Esophagus muscularis mucosa (tissue), 4 donors: ENCODE measurements at regions not wholly inside any gene's neighbourhood (a gene's known extent, or its start where the extent isn't known, plus 50 kb on each side); places are given as distances from the start of the nearest gene placed in this dataset.

Source experiments
- DNase-seq: peaks from one replicate; pipeline ENCODE4 v3.0.0-alpha.2; 2017; ENCODE audit errors: extremely low spot score
- H3K27ac ChIP-seq, 4 donors: fragments of 200-600 bp; sonication (generic); replicated peaks in 1 of 4; 1 replicate in 3 of 4; 2 replicates in 1 of 4; pipeline ENCODE4 v1.5.1; 2016 to 2019; ENCODE audit warnings: mild to moderate bottlenecking in 1 of 4
- H3K27me3 ChIP-seq, 4 donors: fragments of 200-600 bp; sonication (generic); one replicate each; pipeline versions ENCODE4 v1.5.1 to v1.6.0; 2016 to 2019
- H3K36me3 ChIP-seq, 4 donors: fragments of 200-600 bp; sonication (generic); one replicate each; pipeline ENCODE4 v1.5.1; 2016 to 2019
- H3K4me1 ChIP-seq, 4 donors: fragments of 200-600 bp; sonication (generic); one replicate each; pipeline ENCODE4 v1.5.1; 2016 to 2019
- H3K4me3 ChIP-seq, 4 donors: fragments of 200-600 bp; sonication (generic); 1 replicate in 2 of 4; 2 replicates in 2 of 4; pipeline ENCODE4 v1.5.1; 2016 to 2019; ENCODE audit warnings: mild to moderate bottlenecking in 4 of 4, moderate library complexity in 1 of 4
- H3K9me3 ChIP-seq, 4 donors: fragments of 200-600 bp; sonication (generic); 1 replicate in 3 of 4; 2 replicates in 1 of 4; pipeline ENCODE4 v1.5.1; 2016 to 2019
- CTCF ChIP-seq, 3 experiments: fragments of 200-600 bp in 2 of 3; fragments of 450-650 bp in 1 of 3; sonication (generic) in 2 of 3; IDR thresholded peaks; one replicate each; pipeline ENCODE4 v1.5.1; 2017 to 2019; ENCODE audit warnings: antibody characterized with exemption in 3 of 3, mild to moderate bottlenecking in 2 of 3, moderate library complexity in 1 of 3
- EP300 ChIP-seq: sonication (generic); formaldehyde crosslinking; IDR thresholded peaks from one replicate; pipeline ENCODE4 v1.6.1; 2017; ENCODE audit warnings: antibody characterized with exemption
- POLR2A ChIP-seq: fragments of 450-650 bp; IDR thresholded peaks from one replicate; pipeline ENCODE4 v1.6.1; 2017; ENCODE audit warnings: antibody characterized with exemption, moderate library complexity, mild to moderate bottlenecking, low read depth
- POLR2AphosphoS5 ChIP-seq, 2 donors: sonication (generic); formaldehyde crosslinking; IDR thresholded peaks; one replicate each; pipeline ENCODE4 v1.6.1; 2017; ENCODE audit warnings: antibody characterized with exemption in 2 of 2
- WGBS: methylation state at CpG from one replicate; pipeline ENCODE4 v1.1.5; 2018; 5-methylcytosine and 5-hydroxymethylcytosine counted together
- intact Hi-C: fragments of 100-400 bp; cut with DNase I; formaldehyde crosslinking; loops from one replicate; pipeline ENCODE4 v1.15.1; 2023

GRCh38 chr7:1313613-1314012 lies 80.9 kb downstream of the UNCX start:
- Histone ChIP-seq H3K4me1 (no peaks in the 10 kb centered on the region), H3K4me3 (no peak overlapping the region), H3K27me3 (peaks cover 0 to 63% (median 1%) of the 10 kb centered on the region in 4 donors), H3K36me3 (no peaks in the 10 kb centered on the region), H3K27ac (no peak overlapping the region), H3K9me3 (peaks cover 0 to 9% (median 0%) of the 10 kb centered on the region in 4 donors)
- TF ChIP-seq POLR2AphosphoS5 (IDR thresholded peaks at IDR 0.05) (no peak), CTCF (IDR thresholded peaks at IDR 0.05) (no peak), POLR2A (no peak)
- intact Hi-C loops: no loop called here
- no peak for DNase-seq
- 58% methylated on average over 15 of the region's 15 CpGs for WGBS

GRCh38 chr7:1314021-1314907 lies 81.6 kb downstream of the UNCX start:
- WGBS: 60% methylated on average over 17 of the region's 28 CpGs
- DNase-seq: no peak
- Histone ChIP-seq H3K27me3 (peaks cover 0 to 64% (median 1%) of the 10 kb centered on the region in 4 donors), H3K36me3 (no peaks in the 10 kb centered on the region), H3K4me1 (no peaks in the 10 kb centered on the region), H3K4me3 (no peak overlapping the region), H3K27ac (no peak overlapping the region), H3K9me3 (peaks cover 0 to 9% (median 0%) of the 10 kb centered on the region in 4 donors)
- intact Hi-C loops: no loop called here
- TF ChIP-seq CTCF (IDR thresholded peaks at IDR 0.05) (no peak), POLR2AphosphoS5 (IDR thresholded peaks at IDR 0.05) (no peak), EP300 (no peak), POLR2A (no peak)

GRCh38 chr7:1314908-1315450 lies 82.3 kb downstream of the UNCX start:
- WGBS: 91% methylated on average over 14 of the region's 26 CpGs
- Histone ChIP-seq H3K27ac (no peak overlapping the region), H3K4me3 (no peak overlapping the region), H3K27me3 (peaks cover 0 to 64% (median 1%) of the 10 kb centered on the region in 4 donors), H3K9me3 (peaks cover 0 to 9% (median 0%) of the 10 kb centered on the region in 4 donors), H3K4me1 (no peaks in the 10 kb centered on the region), H3K36me3 (no peaks in the 10 kb centered on the region)
- TF ChIP-seq POLR2A: no peak
- TF ChIP-seq EP300: no peak
- TF ChIP-seq POLR2AphosphoS5 (IDR thresholded peaks at IDR 0.05): no peak
- TF ChIP-seq CTCF (IDR thresholded peaks at IDR 0.05): no peak
- intact Hi-C loops: no loop called here
- DNase-seq: no peak

GRCh38 chr7:1316086-1316485 lies 83.4 kb downstream of the UNCX start:
- no peak overlapping the region for H3K4me3 ChIP-seq
- no peak for TF ChIP-seq POLR2AphosphoS5 (IDR thresholded peaks at IDR 0.05)
- no peak for TF ChIP-seq POLR2A
- TF ChIP-seq EP300: no peak
- no peak for TF ChIP-seq CTCF (IDR thresholded peaks at IDR 0.05)
- peaks cover 0 to 73% (median 4%) of the 10 kb centered on the region in 4 donors for H3K27me3 ChIP-seq
- peaks cover 0 to 9% (median 0%) of the 10 kb centered on the region in 4 donors for H3K9me3 ChIP-seq
- intact Hi-C loops: no loop called here
- no peaks in the 10 kb centered on the region for H3K4me1 ChIP-seq
- WGBS: 59% methylated on average over 10 of the region's 10 CpGs
- H3K36me3 ChIP-seq: no peaks in the 10 kb centered on the region
- DNase-seq: no peak
- H3K27ac ChIP-seq: no peak overlapping the region
